HG03025 (cell line): ENCODE measurements at regions not wholly inside any gene's neighbourhood (a gene's known extent, or its start where the extent isn't known, plus 50 kb on each side); places are given as distances from the start of the nearest gene placed in this dataset.
"Not testable (repeated sequence)": the region's sequence is repeated elsewhere in the genome, so short reads cannot be mapped to it uniquely, and the experiment has no call there.

ENCODE experiments used
- ATAC-seq: cut with Tn5 transposase; IDR thresholded peaks from one replicate; pipeline ENCODE4 v1.9.1; 2021; ENCODE audit warnings: mild to moderate bottlenecking, moderate library complexity; ENCODE audit not compliant: unreplicated experiment, low FRiP score

GRCh38 chr10:35896001-35896400, 253.9 kb upstream of the FZD8 start:
- no peak for ATAC-seq

- ATAC-seq: no peak
Observed at GRCh38 chr10:35895331-35895730, 253.2 kb upstream of the FZD8 start.

- no peak for ATAC-seq
Observed at GRCh38 chr10:35892526-35892925, 250.4 kb upstream of the FZD8 start.

- no peak for ATAC-seq
Observed at GRCh38 chr10:35890676-35891495, 248.8 kb upstream of the FZD8 start.

- ATAC-seq: no peak
Observed at GRCh38 chr10:35889971-35890675, 248.0 kb upstream of the FZD8 start.

GRCh38 chr10:35889226-35889625, 247.1 kb upstream of the FZD8 start:
- ATAC-seq: no peak

- ATAC-seq: no peak
Observed at GRCh38 chr10:35888400-35888799, 246.3 kb upstream of the FZD8 start.

- no peak for ATAC-seq
Observed at GRCh38 chr10:35887685-35888084, 245.6 kb upstream of the FZD8 start.

GRCh38 chr10:35885076-35885475, 243.0 kb upstream of the FZD8 start:
- ATAC-seq: no peak

- no peak for ATAC-seq
Observed at GRCh38 chr10:35884657-35885071, 242.6 kb upstream of the FZD8 start.

GRCh38 chr10:35882422-35883150, 240.5 kb upstream of the FZD8 start:
- no peak for ATAC-seq

GRCh38 chr10:35881320-35881719, 239.2 kb upstream of the FZD8 start:
- no peak for ATAC-seq

- ATAC-seq: no peak
Observed at GRCh38 chr10:35876248-35876647, 234.2 kb upstream of the FZD8 start.

GRCh38 chr10:35875016-35875676, 233.1 kb upstream of the FZD8 start:
- no peak for ATAC-seq

GRCh38 chr10:35874311-35875015, 232.4 kb upstream of the FZD8 start:
- no peak for ATAC-seq

- ATAC-seq: no peak
Observed at GRCh38 chr10:35872671-35873070, 230.6 kb upstream of the FZD8 start.

GRCh38 chr10:35870665-35871310, 228.7 kb upstream of the FZD8 start:
- no peak for ATAC-seq

- not testable (repeated sequence) for ATAC-seq
Observed at GRCh38 chr10:35858676-35859283, 216.7 kb upstream of the FZD8 start.

GRCh38 chr10:35857860-35858259, 215.8 kb upstream of the FZD8 start:
- no peak for ATAC-seq
